Right lobe of liver (tissue), 6 donors: ENCODE measurements at regions not wholly inside any gene's neighbourhood (a gene's known extent, or its start where the extent isn't known, plus 50 kb on each side); places are given as distances from the start of the nearest gene placed in this dataset.
"Not testable (repeated sequence)": the region's sequence is repeated elsewhere in the genome, so short reads cannot be mapped to it uniquely, and the experiment has no call there.

ENCODE experiments used
- ATAC-seq, 4 donors: fragments of 200-7000 bp; cut with Tn5 transposase; one replicate each; pipeline ENCODE4 v1.9.1; 2020; ENCODE audit warnings: mild to moderate bottlenecking in 4 of 4, moderate library complexity in 4 of 4
- DNase-seq, 3 donors: peaks; one replicate each; pipeline ENCODE4 v3.0.0-alpha.2; 2020
- H3K27ac ChIP-seq, 3 donors: fragments of 200-600 bp; one replicate each; pipeline ENCODE4 v1.8.0; 2022
- H3K27me3 ChIP-seq, 2 donors: fragments of 200-600 bp; one replicate each; pipeline ENCODE4 v1.8.0; 2022
- H3K36me3 ChIP-seq, 4 donors: fragments of 200-600 bp; sonication (generic) in 1 of 4; one replicate each; pipeline versions ENCODE4 v1.5.1 to v1.8.0; 2017 to 2022; ENCODE audit warnings: control low read depth in 1 of 4
- H3K4me1 ChIP-seq, 4 donors: fragments of 200-600 bp; sonication (generic) in 1 of 4; one replicate each; pipeline versions ENCODE4 v1.5.1 to v1.8.0; 2017 to 2022; ENCODE audit warnings: control low read depth in 1 of 4
- H3K4me3 ChIP-seq, 3 donors: fragments of 200-600 bp; one replicate each; pipeline ENCODE4 v1.8.0; 2022
- H3K9me3 ChIP-seq, 4 donors: fragments of 200-600 bp; sonication (generic) in 1 of 4; one replicate each; pipeline versions ENCODE4 v1.5.1 to v1.8.0; 2017 to 2022; ENCODE audit warnings: control low read depth in 1 of 4
- CTCF ChIP-seq, 4 donors: fragments of 200-600 bp in 3 of 4; fragments of 450-650 bp in 1 of 4; IDR thresholded peaks; one replicate each; pipeline versions ENCODE4 v1.5.1 to v1.8.0; 2016 to 2022; ENCODE audit warnings: antibody characterized with exemption in 4 of 4, mild to moderate bottlenecking in 2 of 4
- POLR2A ChIP-seq: fragments of 450-650 bp; IDR thresholded peaks from one replicate; pipeline ENCODE4 v1.6.1; 2017; ENCODE audit warnings: antibody characterized with exemption, mild to moderate bottlenecking
- WGBS: methylation state at CpG from one replicate; pipeline ENCODE4 v1.1.6; 2018; ENCODE audit warnings: low coverage, low lambda C conversion rate; ENCODE audit not compliant: insufficient coverage; ENCODE audit errors: missing lambda C conversion rate; 5-methylcytosine and 5-hydroxymethylcytosine counted together
- intact Hi-C, 2 donors: fragments of 100-400 bp; cut with DNase I; formaldehyde crosslinking; loops; one replicate each; pipeline versions ENCODE4 v1.11.2 to v1.14.1; 2022
- donor health status: DM: no; HTN: yes; CAD: no.
- donor health status: DM: no; HTN: no; CAD: no.
- donor health status: DM: no; HTN: no; CAD: no.
- donor health status: DM: no; HTN: yes; CAD: no.
- donor health status: DM: no; HTN: yes; CAD: no.

DNA sequence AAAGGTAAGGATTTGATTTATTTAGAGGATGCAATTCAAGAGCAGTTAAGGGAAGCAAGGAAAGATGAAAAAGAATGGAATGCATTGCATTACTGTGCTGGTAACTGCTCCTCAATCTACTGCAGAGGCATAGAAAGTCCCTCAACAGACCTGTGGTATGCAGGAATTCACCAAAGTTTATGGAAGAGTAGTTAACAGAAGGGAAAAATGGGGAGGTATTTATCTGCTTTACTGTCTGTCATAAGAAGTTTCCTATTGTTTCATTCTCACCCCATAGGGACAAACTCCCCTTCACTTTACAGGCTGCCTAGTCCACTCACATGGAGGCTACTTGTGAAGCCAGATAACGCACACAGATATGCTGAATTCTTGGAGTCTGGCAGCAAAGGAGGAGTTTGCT, 354.9 kb upstream of the SPRY2 start:
- Histone ChIP-seq H3K27ac (no peak overlapping the region), H3K4me1 (no peaks in the 10 kb centered on the region), H3K9me3 (no peaks in the 10 kb centered on the region), H3K4me3 (no peak overlapping the region), H3K36me3 (no peaks in the 10 kb centered on the region), H3K27me3 (no peaks in the 10 kb centered on the region)
- TF ChIP-seq CTCF (IDR thresholded peaks at IDR 0.05), result no peak
- no peak for TF ChIP-seq POLR2A
- no peak for ATAC-seq
- 82% methylated on average over 1 of the region's 1 CpG for WGBS
- no peak for DNase-seq
- intact Hi-C loops, result no loop called here

DNA sequence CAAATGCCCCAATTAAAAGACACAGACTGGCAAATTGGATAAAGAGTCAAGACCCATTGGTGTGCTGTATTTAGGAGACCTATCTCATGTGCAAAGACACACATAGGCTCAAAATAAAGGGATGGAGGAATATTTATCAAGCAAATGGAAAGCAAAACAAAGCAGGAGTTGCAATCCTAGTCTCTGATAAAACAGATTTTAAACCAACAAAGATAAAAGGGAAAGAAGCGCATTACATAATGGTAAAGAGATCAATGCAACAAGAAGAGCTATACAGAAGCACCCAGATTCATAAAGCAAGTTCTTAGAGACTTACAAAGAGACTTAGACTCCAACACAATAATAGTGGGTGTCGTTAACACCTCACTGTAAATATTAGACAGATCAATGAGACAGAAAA, 350.9 kb upstream of the SPRY2 start:
- H3K4me3 ChIP-seq, H3K27me3 ChIP-seq, intact Hi-C loops, H3K27ac ChIP-seq, H3K36me3 ChIP-seq, H3K9me3 ChIP-seq, ATAC-seq, H3K4me1 ChIP-seq, DNase-seq: not testable (repeated sequence)
- WGBS, result 57% methylated on average over 2 of the region's 2 CpGs

DNA sequence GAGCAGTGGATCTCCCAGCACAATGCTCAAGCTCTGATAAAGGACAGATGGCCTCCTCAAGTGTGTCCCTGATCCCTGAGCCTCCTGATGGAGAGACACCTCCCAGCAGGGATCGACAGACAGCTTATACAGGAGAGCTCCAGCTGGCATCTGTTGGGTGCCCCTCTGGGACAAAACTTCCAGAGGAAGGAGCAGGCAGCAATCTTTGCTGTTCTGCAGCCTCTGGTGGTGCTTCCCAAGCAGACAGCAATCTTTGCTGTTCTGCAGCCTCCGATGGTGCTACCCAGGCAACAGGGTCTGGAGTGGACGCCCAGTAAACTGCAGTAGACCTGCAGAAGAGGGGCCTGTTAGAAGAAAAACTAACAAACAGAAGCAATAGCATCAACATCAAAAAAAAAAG, 349.3 kb upstream of the SPRY2 start:
- no peak overlapping the region for H3K4me3 ChIP-seq
- H3K9me3 ChIP-seq, result no peaks in the 10 kb centered on the region
- TF ChIP-seq CTCF (IDR thresholded peaks at IDR 0.05) (no peak), POLR2A (no peak)
- ATAC-seq (no peak), DNase-seq (no peak)
- intact Hi-C loops, result no loop called here
- 60% methylated on average over 3 of the region's 3 CpGs for WGBS
- no peak overlapping the region for H3K27ac ChIP-seq
- no peaks in the 10 kb centered on the region for H3K4me1 ChIP-seq
- H3K36me3 ChIP-seq, result no peaks in the 10 kb centered on the region
- H3K27me3 ChIP-seq, result no peaks in the 10 kb centered on the region

DNA sequence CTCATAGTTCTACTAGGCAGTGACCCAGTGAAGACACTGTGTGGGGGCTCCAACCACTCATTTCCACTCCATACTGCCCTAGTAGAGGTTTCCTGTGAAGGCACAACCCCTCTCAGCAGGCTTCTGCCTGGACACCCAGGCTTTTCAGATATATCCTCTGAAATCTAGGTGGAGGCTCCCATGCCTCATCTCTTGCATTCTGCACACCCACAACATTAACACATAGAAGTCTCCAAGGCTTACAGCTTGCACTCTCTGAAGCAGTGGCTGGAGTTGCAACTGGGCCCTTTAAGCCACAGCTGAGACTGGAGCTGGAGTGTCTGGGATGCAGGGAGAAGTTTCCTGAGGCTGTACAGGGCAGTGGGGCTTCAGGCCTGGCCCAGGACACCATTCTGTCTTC, 347.7 kb upstream of the SPRY2 start:
- H3K27me3 ChIP-seq, result no peaks in the 10 kb centered on the region
- H3K4me3 ChIP-seq, result no peak overlapping the region
- no peaks in the 10 kb centered on the region for H3K36me3 ChIP-seq
- H3K9me3 ChIP-seq, result no peaks in the 10 kb centered on the region
- ATAC-seq (no peak), DNase-seq (no peak)
- no peak for TF ChIP-seq CTCF (IDR thresholded peaks at IDR 0.05)
- no peak for TF ChIP-seq POLR2A
- no peaks in the 10 kb centered on the region for H3K4me1 ChIP-seq
- no peak overlapping the region for H3K27ac ChIP-seq
- intact Hi-C loops, result no loop called here

DNA sequence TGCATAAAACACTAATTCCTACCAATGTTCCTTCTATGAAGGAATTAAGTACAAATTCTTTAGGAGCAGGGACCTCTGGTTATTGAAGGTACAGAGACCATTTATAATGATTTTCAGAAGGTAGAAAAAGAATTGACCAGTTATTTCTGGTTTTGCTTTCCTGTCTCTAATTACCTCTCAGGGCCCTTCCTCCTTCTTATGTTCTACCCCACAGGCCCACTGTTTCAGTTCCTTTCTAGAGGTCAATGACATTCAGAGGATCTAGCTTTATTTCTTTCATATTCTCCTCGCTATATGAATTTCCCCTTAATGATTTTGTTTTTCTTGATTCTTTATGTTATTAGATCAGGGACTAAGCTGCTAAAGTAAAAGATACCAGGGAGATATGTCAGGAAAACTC, 345.0 kb upstream of the SPRY2 start:
- intact Hi-C loops, result no loop called here
- Histone ChIP-seq H3K4me3 (no peak overlapping the region), H3K9me3 (no peaks in the 10 kb centered on the region), H3K27ac (no peak overlapping the region), H3K36me3 (no peaks in the 10 kb centered on the region), H3K4me1 (no peaks in the 10 kb centered on the region), H3K27me3 (no peaks in the 10 kb centered on the region)
- 63% methylated on average over 1 of the region's 1 CpG for WGBS
- ATAC-seq (no peak), DNase-seq (no peak)
- TF ChIP-seq CTCF (IDR thresholded peaks at IDR 0.05) (no peak), POLR2A (no peak)
